SH-SY5Y (cell line): ENCODE measurements at regions not wholly inside any gene's neighbourhood (a gene's known extent, or its start where the extent isn't known, plus 50 kb on each side); places are given as distances from the start of the nearest gene placed in this dataset.

Experiments used
- GATA2 ChIP-seq: IDR thresholded peaks from 2 replicates; pipeline ENCODE4 v1.6.1; 2011; ENCODE audit warnings: mild to moderate bottlenecking, low read depth, low read length
- GATA3 ChIP-seq: IDR thresholded peaks from 2 replicates; pipeline ENCODE4 v1.6.1; 2011; ENCODE audit warnings: low read depth, mild to moderate bottlenecking, low read length, moderate library complexity

DNA sequence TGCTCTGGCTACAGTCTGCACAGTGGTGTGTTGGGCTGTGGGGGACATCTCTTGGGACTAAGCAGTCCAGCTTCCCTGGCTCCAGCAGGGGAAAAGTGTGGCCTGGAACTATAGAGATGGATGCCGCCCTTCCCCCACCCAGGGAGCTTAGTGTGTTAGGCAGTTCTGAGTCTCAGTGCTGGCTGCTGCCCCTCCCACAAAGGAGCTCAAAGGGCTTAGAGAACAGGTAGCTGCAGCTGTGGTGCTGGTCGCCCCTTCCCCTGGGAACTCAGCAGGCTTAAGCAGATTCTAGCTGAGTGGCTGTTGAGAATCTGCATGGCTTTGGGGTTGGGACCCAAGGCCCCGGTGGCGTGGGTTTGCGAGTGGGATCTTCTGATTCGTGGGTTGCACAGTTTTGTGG, 190.8 kb downstream of the PDCD6IP start:
- TF ChIP-seq GATA3 = no peak
- no peak for TF ChIP-seq GATA2
